Keratinocyte (primary cell): ENCODE measurements at regions not wholly inside any gene's neighbourhood (a gene's known extent, or its start where the extent isn't known, plus 50 kb on each side); places are given as distances from the start of the nearest gene placed in this dataset.

Experiments used
- EZH2 ChIP-seq: IDR thresholded peaks from one replicate; pipeline ENCODE4 v1.6.1; 2012; ENCODE audit warnings: inconsistent platforms, mild to moderate bottlenecking, low read length, moderate library complexity
- TF ChIP-seq, protein P1 (sequence below), 3 experiments: IDR thresholded peaks in 1 of 3; conservative IDR thresholded peaks in 1 of 3; optimal IDR thresholded peaks in 1 of 3; 2 replicates in 2 of 3; 3 replicates in 1 of 3; pipeline versions ENCODE3 to v1.5.1; 2011; ENCODE audit warnings: low read length in 3 of 3, mild to moderate bottlenecking in 3 of 3, moderate library complexity in 2 of 3, control low read depth in 1 of 3, inconsistent platforms in 1 of 3; ENCODE audit not compliant: insufficient read depth in 2 of 3; ENCODE audit errors: extremely low read depth in 1 of 3

DNA sequence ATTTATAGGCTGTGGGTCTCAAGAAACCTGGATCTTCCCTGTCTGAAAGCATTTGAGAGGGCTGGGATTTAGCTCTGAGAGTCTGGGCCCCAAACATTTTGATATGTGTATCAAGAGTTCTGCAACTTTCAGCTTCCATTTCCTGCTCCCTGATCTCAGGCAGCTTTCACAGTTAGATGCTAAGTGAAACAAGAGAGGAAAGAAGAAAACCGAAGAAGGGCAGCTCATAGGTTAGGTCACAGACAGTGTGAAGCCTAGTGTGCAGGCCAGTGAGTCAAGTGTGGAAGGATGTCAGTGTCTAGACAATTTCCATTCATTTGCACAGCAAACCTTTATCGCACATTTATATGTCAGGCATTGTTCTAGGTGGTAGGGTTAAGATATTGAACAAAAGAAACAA, 173.6 kb upstream of the PROK2 start:
- TF ChIP-seq, protein P1, sequence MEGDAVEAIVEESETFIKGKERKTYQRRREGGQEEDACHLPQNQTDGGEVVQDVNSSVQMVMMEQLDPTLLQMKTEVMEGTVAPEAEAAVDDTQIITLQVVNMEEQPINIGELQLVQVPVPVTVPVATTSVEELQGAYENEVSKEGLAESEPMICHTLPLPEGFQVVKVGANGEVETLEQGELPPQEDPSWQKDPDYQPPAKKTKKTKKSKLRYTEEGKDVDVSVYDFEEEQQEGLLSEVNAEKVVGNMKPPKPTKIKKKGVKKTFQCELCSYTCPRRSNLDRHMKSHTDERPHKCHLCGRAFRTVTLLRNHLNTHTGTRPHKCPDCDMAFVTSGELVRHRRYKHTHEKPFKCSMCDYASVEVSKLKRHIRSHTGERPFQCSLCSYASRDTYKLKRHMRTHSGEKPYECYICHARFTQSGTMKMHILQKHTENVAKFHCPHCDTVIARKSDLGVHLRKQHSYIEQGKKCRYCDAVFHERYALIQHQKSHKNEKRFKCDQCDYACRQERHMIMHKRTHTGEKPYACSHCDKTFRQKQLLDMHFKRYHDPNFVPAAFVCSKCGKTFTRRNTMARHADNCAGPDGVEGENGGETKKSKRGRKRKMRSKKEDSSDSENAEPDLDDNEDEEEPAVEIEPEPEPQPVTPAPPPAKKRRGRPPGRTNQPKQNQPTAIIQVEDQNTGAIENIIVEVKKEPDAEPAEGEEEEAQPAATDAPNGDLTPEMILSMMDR (optimal IDR thresholded peaks at IDR 0.05 in 1 of 3, IDR thresholded peaks at IDR 0.05 in 1 of 3, conservative IDR thresholded peaks at IDR 0.05 in 1 of 3; ENCODE audit: extremely low read depth in 1 of 3, insufficient read depth in 2 of 3, low read length in 3 of 3): no peak
- no peak for TF ChIP-seq EZH2
